Choroid plexus epithelial cell (primary cell): ENCODE measurements at regions not wholly inside any gene's neighbourhood (a gene's known extent, or its start where the extent isn't known, plus 50 kb on each side); places are given as distances from the start of the nearest gene placed in this dataset.
A peak's percentile ranks its signal among the peaks of the same experiment; 100 is the strongest.

Source experiments
- DNase-seq: peaks from one replicate; pipeline ENCODE4 v3.0.0-alpha.2; 2010; ENCODE audit warnings: low read depth
- H3K4me3 ChIP-seq: 2 replicates; pipeline ENCODE4 v1.5.1; 2011; ENCODE audit warnings: low read depth, mild to moderate bottlenecking, control low read depth, low read length, moderate library complexity
- TF ChIP-seq, protein P1 (sequence below): conservative IDR thresholded peaks from 2 replicates; pipeline ENCODE4 v1.5.1; 2011; ENCODE audit warnings: low read depth, mild to moderate bottlenecking, control low read depth, inconsistent platforms, low read length, moderate library complexity

DNA sequence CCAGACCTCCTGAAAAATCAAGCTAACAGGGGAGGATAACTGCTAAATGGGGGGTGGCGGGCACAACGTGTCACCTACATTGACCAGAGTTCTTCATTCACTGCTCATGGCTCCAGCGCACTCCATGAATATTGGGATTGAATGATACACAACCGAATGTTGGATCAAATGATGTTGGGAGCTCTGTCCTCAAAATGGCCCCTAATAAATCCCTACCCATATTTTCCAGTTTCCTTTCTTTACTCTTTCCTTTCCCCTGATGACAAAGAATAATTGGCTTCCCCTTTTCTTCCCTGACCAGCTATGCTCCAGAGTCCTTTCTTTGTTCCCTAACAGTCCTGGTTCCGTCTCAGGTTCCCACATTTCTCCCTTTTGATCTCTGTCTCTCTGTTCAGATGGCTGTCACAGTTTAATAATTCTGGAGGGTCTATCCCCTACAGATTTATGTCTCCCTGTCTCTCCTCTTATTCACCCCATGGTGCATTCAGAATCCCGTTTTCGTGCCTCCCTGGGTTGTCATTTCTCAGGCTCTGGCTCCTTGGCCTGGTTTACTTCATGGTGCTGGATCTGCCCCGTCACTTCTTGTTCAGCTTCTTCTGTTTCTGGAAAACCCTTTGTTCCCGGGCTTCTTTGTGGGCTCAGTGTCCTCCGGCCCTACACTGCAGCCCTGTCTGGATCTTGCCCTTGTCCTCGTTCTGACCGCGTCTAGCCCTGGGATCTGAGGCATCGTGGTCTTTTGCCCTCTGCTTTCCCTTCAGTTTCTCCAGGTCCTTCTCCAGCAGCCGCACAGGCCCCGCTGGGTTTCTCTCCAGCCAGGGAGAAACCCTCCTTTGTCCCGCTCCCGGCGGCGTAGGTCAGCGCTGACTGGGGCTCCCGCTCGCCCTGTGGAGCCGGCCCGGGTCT, 78.3 kb downstream of the NDUFS5 start:
- peak; percentile 42 for DNase-seq
- peak overlapping the region; percentile 86 for H3K4me3 ChIP-seq
- TF ChIP-seq, protein P1, sequence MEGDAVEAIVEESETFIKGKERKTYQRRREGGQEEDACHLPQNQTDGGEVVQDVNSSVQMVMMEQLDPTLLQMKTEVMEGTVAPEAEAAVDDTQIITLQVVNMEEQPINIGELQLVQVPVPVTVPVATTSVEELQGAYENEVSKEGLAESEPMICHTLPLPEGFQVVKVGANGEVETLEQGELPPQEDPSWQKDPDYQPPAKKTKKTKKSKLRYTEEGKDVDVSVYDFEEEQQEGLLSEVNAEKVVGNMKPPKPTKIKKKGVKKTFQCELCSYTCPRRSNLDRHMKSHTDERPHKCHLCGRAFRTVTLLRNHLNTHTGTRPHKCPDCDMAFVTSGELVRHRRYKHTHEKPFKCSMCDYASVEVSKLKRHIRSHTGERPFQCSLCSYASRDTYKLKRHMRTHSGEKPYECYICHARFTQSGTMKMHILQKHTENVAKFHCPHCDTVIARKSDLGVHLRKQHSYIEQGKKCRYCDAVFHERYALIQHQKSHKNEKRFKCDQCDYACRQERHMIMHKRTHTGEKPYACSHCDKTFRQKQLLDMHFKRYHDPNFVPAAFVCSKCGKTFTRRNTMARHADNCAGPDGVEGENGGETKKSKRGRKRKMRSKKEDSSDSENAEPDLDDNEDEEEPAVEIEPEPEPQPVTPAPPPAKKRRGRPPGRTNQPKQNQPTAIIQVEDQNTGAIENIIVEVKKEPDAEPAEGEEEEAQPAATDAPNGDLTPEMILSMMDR = no peak

- TF ChIP-seq, protein P1 = no peak
- peak; percentile 69 for DNase-seq
- peak overlapping the region; percentile 86 for H3K4me3 ChIP-seq
Measured at GRCh38 chr1:39105061-39105840, 79.1 kb downstream of the NDUFS5 start.

DNA sequence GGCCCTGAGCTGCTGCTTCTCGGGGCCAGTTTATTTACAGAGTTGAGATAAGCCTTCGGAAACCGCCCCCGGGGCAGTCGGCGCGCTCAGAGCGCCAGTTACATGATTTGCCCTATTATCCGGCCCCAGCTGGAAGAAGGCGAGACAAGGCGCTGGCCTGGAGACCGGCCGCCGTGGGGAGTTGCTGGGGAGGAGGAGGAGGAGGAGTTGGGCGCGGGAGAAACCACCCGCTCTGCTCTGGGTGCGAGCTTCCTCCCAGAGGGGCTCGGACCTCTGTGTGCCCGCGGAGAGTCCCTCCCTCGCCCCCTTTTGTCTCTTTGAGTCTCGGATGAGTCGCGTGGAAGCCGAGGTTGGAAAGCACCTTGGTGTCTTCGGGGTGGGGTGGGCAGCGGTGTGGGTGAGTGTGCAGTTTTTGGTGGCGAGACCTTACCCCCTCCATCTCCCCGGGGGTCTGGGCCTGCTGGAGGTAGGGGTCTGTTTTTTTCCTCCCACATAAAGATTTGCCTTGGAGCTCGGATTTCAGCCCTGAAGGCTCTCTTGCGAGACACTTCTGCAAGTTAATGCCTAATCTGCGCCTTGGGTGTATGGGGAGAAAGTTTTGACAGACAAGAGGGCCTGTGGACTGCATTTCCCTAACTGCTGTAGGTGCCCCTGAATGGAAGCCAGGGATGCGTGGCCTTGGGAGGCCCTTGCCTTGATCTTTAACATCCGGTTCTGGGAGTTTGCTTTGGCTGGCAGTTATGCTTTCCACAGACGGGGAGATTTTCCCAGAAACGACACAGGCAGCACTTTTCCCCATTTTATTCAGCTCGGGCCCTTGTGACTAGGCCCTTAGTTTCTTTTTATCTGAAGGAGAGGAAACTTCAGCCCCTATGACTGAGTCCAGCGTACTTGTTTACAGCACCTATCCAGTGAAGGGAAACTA, 80.0 kb downstream of the NDUFS5 start:
- peak; percentile 50 for DNase-seq
- peak overlapping the region; percentile 86 for H3K4me3 ChIP-seq
- TF ChIP-seq, protein P1 = no peak

GRCh38 chr1:39106801-39107327, 80.7 kb downstream of the NDUFS5 start:
- H3K4me3 ChIP-seq = peak overlapping the region; percentile 86
- TF ChIP-seq, protein P1 = no peak
- peak; percentile 52 for DNase-seq

DNA sequence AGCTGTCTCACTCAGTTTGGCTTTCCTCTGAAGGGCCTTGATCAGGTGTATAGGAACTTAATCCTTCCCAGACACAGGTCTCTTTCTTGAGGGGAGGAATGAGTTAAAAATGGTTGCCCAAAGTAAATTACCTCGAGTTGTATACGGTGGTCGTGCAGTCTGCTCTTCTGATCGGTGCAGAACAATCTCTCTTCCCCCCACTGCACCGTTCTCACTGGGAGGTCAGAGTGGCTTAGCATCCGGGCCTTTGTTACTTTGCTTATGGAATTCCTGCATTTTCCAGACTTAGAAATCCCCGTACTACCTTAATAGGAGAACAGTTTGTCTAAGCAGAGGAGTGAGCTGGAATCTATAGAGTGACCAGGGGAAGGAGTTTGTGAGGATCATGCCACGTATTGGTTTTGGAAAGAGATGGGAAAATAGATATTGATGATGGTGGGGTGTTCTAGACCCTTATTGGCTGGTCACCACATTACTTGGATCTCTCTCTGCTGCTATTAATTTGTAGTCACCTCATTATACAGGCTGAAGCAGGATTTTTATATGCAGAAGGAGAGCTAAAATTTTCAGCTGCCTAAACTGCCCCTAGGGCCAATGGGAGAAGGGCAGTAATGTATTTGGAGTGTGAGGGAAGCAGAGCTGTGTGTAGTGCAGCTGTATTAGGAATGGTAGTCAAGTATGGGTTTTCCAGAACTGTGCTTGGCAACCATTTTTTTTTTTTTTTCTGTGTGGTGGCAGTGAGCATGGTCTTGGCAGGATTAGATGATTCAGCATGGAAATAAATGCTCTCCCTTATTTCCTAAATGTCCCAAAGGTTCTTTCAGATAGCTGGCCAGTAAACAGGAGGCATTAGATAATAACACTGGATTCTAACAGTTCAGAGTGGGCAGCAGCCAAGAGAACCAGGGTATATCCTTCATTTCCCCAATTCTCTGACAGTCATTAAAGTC, 81.5 kb downstream of the NDUFS5 start:
- TF ChIP-seq, protein P1 = no peak
- H3K4me3 ChIP-seq = peak overlapping the region; percentile 86
- no peak for DNase-seq
